K562 (cell line): ENCODE measurements at regions not wholly inside any gene's neighbourhood (a gene's known extent, or its start where the extent isn't known, plus 50 kb on each side); places are given as distances from the start of the nearest gene placed in this dataset.

Source experiments
- ATAC-seq: fragments of 200-7000 bp; cut with Tn5 transposase; 3 replicates; pipeline ENCODE4 v1.9.1; 2020; ENCODE audit warnings: moderate library complexity
- BruUV-seq: library from RNA; stranded (reverse); fragments of 400-500 nt; replicated peaks from 2 replicates; lab custom pipeline; 2021; lab: Mats Ljungman, UMichigan
- CTCF ChIA-PET: fragments of 300-600 bp; formaldehyde crosslinking; extraction: SDS; loops from one replicate; lab custom pipeline; 2021; ENCODE audit warnings: low intra/inter-chr PET ratio; lab: Yijun Ruan, JAX
- POLR2A ChIA-PET: fragments of 300-600, 350-650 bp; sonication (Branson Sonifier 250); formaldehyde crosslinking; extraction: SDS; loops from one replicate; lab custom pipeline; 2021; ENCODE audit warnings: antibody characterized with exemption, inconsistent platforms; lab: Yijun Ruan, JAX
- DNase-seq, 4 experiments: peaks; one replicate each; pipeline versions ENCODE4 v3.0.0 to v3.0.0-alpha.2; 2011 to 2018; ENCODE audit warnings: low spot score in 3 of 4, mixed read lengths in 3 of 4; ENCODE audit errors: extremely low read depth in 1 of 4
- FAIRE-seq: peaks from 2 replicates; lab custom pipeline; 2011; peaks lifted over from hg19 to GRCh38; lab: Jason Lieb, UNC
- H2AFZ ChIP-seq: 2 replicates; pipeline ENCODE4 v1.6.0; 2011; ENCODE audit warnings: low read depth, low read length, control low read depth, inconsistent platforms
- H3K27ac ChIP-seq: fragments of 200-600 bp; 3 replicates; pipeline ENCODE4 v1.8.0; 2011; ENCODE audit warnings: low read depth, mild to moderate bottlenecking, control low read depth, inconsistent platforms, low read length, moderate library complexity, mixed read lengths; ENCODE audit errors: extremely low read depth
- H3K27me3 ChIP-seq, 2 experiments: fragments of 300-600 bp in 1 of 2; 2 replicates in 1 of 2; 3 replicates in 1 of 2; pipeline versions ENCODE4 v1.6.0 to v1.8.0; 2011; ENCODE audit warnings: inconsistent platforms in 2 of 2, low read length in 2 of 2, mild to moderate bottlenecking in 1 of 2, mixed read lengths in 1 of 2, moderate library complexity in 1 of 2; ENCODE audit not compliant: control insufficient read depth in 2 of 2, insufficient read depth in 2 of 2
- H3K36me3 ChIP-seq: fragments of 300-600 bp; 3 replicates; pipeline ENCODE4 v1.8.0; 2011; ENCODE audit warnings: mild to moderate bottlenecking, low read length, inconsistent platforms; ENCODE audit not compliant: control insufficient read depth, insufficient read depth
- H3K4me1 ChIP-seq, 2 experiments: fragments of 200-600 bp in 1 of 2; replicated peaks in 1 of 2; 2 replicates in 1 of 2; 3 replicates in 1 of 2; pipeline versions ENCODE4 v1.5.1 to v1.8.0; 2011; ENCODE audit warnings: inconsistent platforms in 2 of 2, low read length in 2 of 2, mild to moderate bottlenecking in 1 of 2, mixed read lengths in 1 of 2, moderate library complexity in 1 of 2; ENCODE audit not compliant: control insufficient read depth in 2 of 2, insufficient read depth in 2 of 2
- H3K4me2 ChIP-seq: 2 replicates; pipeline ENCODE4 v1.6.1; 2011; ENCODE audit warnings: low read length, control low read depth, inconsistent platforms, mixed read lengths; ENCODE audit not compliant: insufficient read depth
- H3K4me3 ChIP-seq: fragments of 200-600 bp; sonication (generic), shearing (Covaris generic); 2 replicates; pipeline ENCODE4 v1.5.1; 2016; ENCODE audit warnings: control low read depth, inconsistent platforms
- H3K79me2 ChIP-seq: fragments of 200-600 bp; 3 replicates; pipeline ENCODE4 v1.8.0; 2011; ENCODE audit warnings: low read length, inconsistent platforms; ENCODE audit not compliant: control insufficient read depth, insufficient read depth
- H3K9ac ChIP-seq, 2 experiments: 2 replicates each; pipeline versions ENCODE4 v1.6.0 to v1.6.1; 2011; ENCODE audit warnings: low read depth in 2 of 2, low read length in 2 of 2, control low read depth in 1 of 2, inconsistent platforms in 1 of 2, mild to moderate bottlenecking in 1 of 2, mixed read lengths in 1 of 2; ENCODE audit not compliant: insufficient read depth in 1 of 2
- H3K9me1 ChIP-seq: one replicate; pipeline ENCODE4 v1.6.0; 2011; ENCODE audit warnings: inconsistent platforms, mild to moderate bottlenecking, low read length, moderate library complexity; ENCODE audit not compliant: control insufficient read depth, insufficient read depth
- H3K9me3 ChIP-seq: replicated peaks from 2 replicates; pipeline ENCODE4 v1.5.1; 2011; ENCODE audit warnings: low read depth, low read length, inconsistent platforms; ENCODE audit not compliant: control insufficient read depth, insufficient read depth
- H4K20me1 ChIP-seq: replicated peaks from 2 replicates; pipeline ENCODE4 v1.6.1; 2011; ENCODE audit warnings: low read length, inconsistent platforms, mixed read lengths; ENCODE audit not compliant: control insufficient read depth, insufficient read depth
- CAMTA2 ChIP-seq: fragments of 250-450 bp; sonication (Bioruptor Pico); conservative IDR thresholded peaks from 2 replicates; pipeline ENCODE4 v1.5.1; 2022
- NFIC ChIP-seq: fragments of 450-650 bp; IDR thresholded peaks from 2 replicates; pipeline ENCODE4 v1.6.1; 2017; ENCODE audit warnings: mild to moderate bottlenecking, inconsistent platforms
- NR0B1 ChIP-seq: fragments of 450-650 bp; IDR thresholded peaks from one replicate; pipeline ENCODE4 v1.6.1; 2018; ENCODE audit warnings: mild to moderate bottlenecking, moderate library complexity; ENCODE audit not compliant: partially characterized antibody
- POLR2G ChIP-seq: fragments of 200-400 bp; formaldehyde crosslinking; IDR thresholded peaks from 2 replicates; pipeline ENCODE4 v1.6.1; 2017; ENCODE audit warnings: low read depth, mild to moderate bottlenecking, antibody characterized with exemption, low read length, moderate library complexity
- RBM25 ChIP-seq: fragments of 200-400 bp; formaldehyde crosslinking; IDR thresholded peaks from 2 replicates; pipeline ENCODE4 v1.6.1; 2018; ENCODE audit warnings: low read length, low read depth, moderate library complexity; ENCODE audit not compliant: severe bottlenecking
- SIRT6 ChIP-seq: IDR thresholded peaks from one replicate; pipeline ENCODE4 v1.6.1; 2012; ENCODE audit warnings: low read depth, mild to moderate bottlenecking, control low read depth, inconsistent platforms, low read length, moderate library complexity
- SMAD2 ChIP-seq: fragments of 150-350 bp; IDR thresholded peaks from 2 replicates; pipeline ENCODE4 v1.6.1; 2014; ENCODE audit warnings: low read depth, mild to moderate bottlenecking, low read length
- ZNF263 ChIP-seq: sonication (generic); formaldehyde crosslinking; IDR thresholded peaks from 2 replicates; pipeline ENCODE4 v1.8.0; 2022; ENCODE audit warnings: mild to moderate bottlenecking, missing genetic modification reagents, borderline replicate concordance
- WGBS: fragments of 100-300 bp; shearing (Covaris generic); methylation state at CpG from one replicate; pipeline ENCODE4 v1.1.6; 2016; ENCODE audit warnings: low coverage, mixed read lengths; ENCODE audit not compliant: insufficient coverage; ENCODE audit errors: missing lambda C conversion rate; 5-methylcytosine and 5-hydroxymethylcytosine counted together
- in situ Hi-C: fragments of 300-500 bp; cut with MboI; formaldehyde crosslinking; loops from 4 replicates; pipeline ENCODE4 v1.15.0; 2018; ENCODE audit warnings: inconsistent platforms, mixed read lengths
- intact Hi-C: fragments of 100-400 bp; cut with micrococcal nuclease; formaldehyde crosslinking; loops from 2 replicates; pipeline ENCODE4 v1.14.2; 2022

GRCh38 chr5:109612278-109612905 is 77.3 kb upstream of the MAN2A1 start:
- ChIA-PET CTCF (no interaction called here), POLR2A (interaction anchor here (1.1 kb wide), 1 partner anchor 91 kb away, joined by 3 read pairs; no protein-coding TSS in a partner anchor)
- Histone ChIP-seq H4K20me1 (no peaks in the 10 kb centered on the region), H3K4me1 (no peaks in the 10 kb centered on the region), H2AFZ (no peak overlapping the region), H3K4me3 (no peak overlapping the region)
- in situ Hi-C loops (no loop called here), intact Hi-C loops (no loop called here)
- no peak for FAIRE-seq
- TF ChIP-seq RBM25 (no peak), POLR2G (no peak), CAMTA2 (CRISPR knock-in tag) (no peak), NR0B1 (no peak), NFIC (peak; percentile 66), SMAD2 (no peak), ZNF263 (CRISPR knock-in tag) (no peak), SIRT6 (no peak)
- TF ChIP-seq, all 486 proteins: peak for 1
- DNase-seq (no peak), ATAC-seq (no peak)
- BruUV-seq = no TSS peak
- Histone ChIP-seq H3K36me3 (no peaks in the 10 kb centered on the region), H3K9ac (no peak overlapping the region), H3K27ac (no peak overlapping the region), H3K79me2 (no peaks in the 10 kb centered on the region), H3K27me3 (peaks cover 0 to 1% of the 10 kb centered on the region in 2 experiments; a peak in 1 of 5 replicates), H3K9me1 (no peaks in the 10 kb centered on the region), H3K9me3 (no peaks in the 10 kb centered on the region), H3K4me2 (no peak overlapping the region)
- WGBS = 11% methylated on average over 6 of the region's 6 CpGs
